HUES48 (cell line): ENCODE measurements at regions not wholly inside any gene's neighbourhood (a gene's known extent, or its start where the extent isn't known, plus 50 kb on each side); places are given as distances from the start of the nearest gene placed in this dataset.

Experiments
- H3K27ac ChIP-seq: one replicate; pipeline ENCODE4 v1.7.0; 2013; ENCODE audit warnings: low read depth, low read length, inconsistent platforms
- H3K27me3 ChIP-seq: 2 replicates; pipeline ENCODE4 v1.6.1; 2013; ENCODE audit warnings: mild to moderate bottlenecking, low read length; ENCODE audit not compliant: control insufficient read depth, insufficient read depth
- H3K36me3 ChIP-seq: 2 replicates; pipeline ENCODE4 v1.6.1; 2013; ENCODE audit warnings: low read length; ENCODE audit not compliant: control insufficient read depth, insufficient read depth
- H3K4me1 ChIP-seq: 2 replicates; pipeline ENCODE4 v1.6.1; 2013; ENCODE audit warnings: mild to moderate bottlenecking, low read length; ENCODE audit not compliant: control insufficient read depth, insufficient read depth
- H3K4me3 ChIP-seq: 2 replicates; pipeline ENCODE4 v1.5.1; 2013; ENCODE audit warnings: mild to moderate bottlenecking, low read depth, low read length
- H3K9ac ChIP-seq: 2 replicates; pipeline ENCODE4 v1.6.1; 2013; ENCODE audit warnings: mild to moderate bottlenecking, low read depth, low read length, moderate library complexity
- H3K9me3 ChIP-seq: 2 replicates; pipeline ENCODE4 v1.6.1; 2013; ENCODE audit warnings: low read length; ENCODE audit not compliant: control insufficient read depth, insufficient read depth

GRCh38 chr3:53965291-53965690 lies 73.6 kb upstream of the SELENOK start:
- H3K27me3 ChIP-seq = no peaks in the 10 kb centered on the region
- H3K9me3 ChIP-seq = peaks cover 9% of the 10 kb centered on the region
- no peaks in the 10 kb centered on the region for H3K4me1 ChIP-seq
- no peak overlapping the region for H3K27ac ChIP-seq
- H3K9ac ChIP-seq = no peak overlapping the region
- no peak overlapping the region for H3K4me3 ChIP-seq
- H3K36me3 ChIP-seq = no peaks in the 10 kb centered on the region

- Histone ChIP-seq H3K9ac (no peak overlapping the region), H3K36me3 (no peaks in the 10 kb centered on the region), H3K4me1 (no peaks in the 10 kb centered on the region), H3K9me3 (no peaks in the 10 kb centered on the region), H3K4me3 (no peak overlapping the region), H3K27ac (no peak overlapping the region), H3K27me3 (no peaks in the 10 kb centered on the region)
Observed at GRCh38 chr3:53957831-53958230, 66.2 kb upstream of the SELENOK start.

GRCh38 chr3:53956586-53956985 lies 64.9 kb upstream of the SELENOK start:
- Histone ChIP-seq H3K27ac (no peak overlapping the region), H3K36me3 (no peaks in the 10 kb centered on the region), H3K4me1 (no peaks in the 10 kb centered on the region), H3K9ac (no peak overlapping the region), H3K27me3 (no peaks in the 10 kb centered on the region), H3K4me3 (no peak overlapping the region), H3K9me3 (no peaks in the 10 kb centered on the region)

- H3K9me3 ChIP-seq = peaks cover 13% of the 10 kb centered on the region
- no peak overlapping the region for H3K4me3 ChIP-seq
- H3K9ac ChIP-seq = no peak overlapping the region
- H3K36me3 ChIP-seq = no peaks in the 10 kb centered on the region
- no peaks in the 10 kb centered on the region for H3K4me1 ChIP-seq
- no peaks in the 10 kb centered on the region for H3K27me3 ChIP-seq
- no peak overlapping the region for H3K27ac ChIP-seq
Observed at GRCh38 chr3:53949541-53949940, 57.9 kb upstream of the SELENOK start.

- no peak overlapping the region for H3K9ac ChIP-seq
- H3K27ac ChIP-seq = no peak overlapping the region
- no peaks in the 10 kb centered on the region for H3K36me3 ChIP-seq
- no peak overlapping the region for H3K4me3 ChIP-seq
- H3K27me3 ChIP-seq = no peaks in the 10 kb centered on the region
- H3K9me3 ChIP-seq = peaks cover 13% of the 10 kb centered on the region
- H3K4me1 ChIP-seq = no peaks in the 10 kb centered on the region
Observed at GRCh38 chr3:53948174-53948573, 56.5 kb upstream of the SELENOK start.

GRCh38 chr3:53944028-53944427 lies 52.4 kb upstream of the SELENOK start:
- no peaks in the 10 kb centered on the region for H3K27me3 ChIP-seq
- H3K36me3 ChIP-seq = no peaks in the 10 kb centered on the region
- H3K9ac ChIP-seq = no peak overlapping the region
- peaks cover 13% of the 10 kb centered on the region for H3K9me3 ChIP-seq
- H3K4me3 ChIP-seq = no peak overlapping the region
- no peaks in the 10 kb centered on the region for H3K4me1 ChIP-seq
- no peak overlapping the region for H3K27ac ChIP-seq

- Histone ChIP-seq H3K9me3 (peaks cover 7% of the 10 kb centered on the region; the same call in 1 of the 2 replicates), H3K9ac (no peak overlapping the region), H3K4me3 (no peak overlapping the region), H3K27me3 (no peaks in the 10 kb centered on the region), H3K36me3 (no peaks in the 10 kb centered on the region), H3K27ac (no peak overlapping the region), H3K4me1 (no peaks in the 10 kb centered on the region)
Observed at GRCh38 chr3:53941950-53942349, 50.3 kb upstream of the SELENOK start.
